Right forelimb (tissue), 1 donor: ENCODE measurements at regions not wholly inside any gene's neighbourhood (a gene's known extent, or its start where the extent isn't known, plus 50 kb on each side); places are given as distances from the start of the nearest gene placed in this dataset.
"Not testable (repeated sequence)": the region's sequence is repeated elsewhere in the genome, so short reads cannot be mapped to it uniquely, and the experiment has no call there.

Source experiments
- DNase-seq: peaks from one replicate; pipeline ENCODE4 v3.0.0-alpha.2; 2018

GRCh38 chr17:6373599-6373998 lies 61.3 kb downstream of the AIPL1 start:
- DNase-seq = not testable (repeated sequence)

GRCh38 chr17:6366221-6366666 lies 68.7 kb downstream of the AIPL1 start:
- no peak for DNase-seq

- no peak for DNase-seq
These were observed 69.5 kb downstream of the AIPL1 start for GRCh38 chr17:6365200-6365943.

- DNase-seq = no peak
These were observed 73.2 kb downstream of the AIPL1 start for GRCh38 chr17:6361733-6362132.

- no peak for DNase-seq
These were observed 76.8 kb downstream of the AIPL1 start for GRCh38 chr17:6358131-6358530.

- no peak for DNase-seq
These were observed 78.4 kb downstream of the AIPL1 start for GRCh38 chr17:6356562-6356961.

GRCh38 chr17:6355196-6355595 lies 79.7 kb downstream of the AIPL1 start:
- no peak for DNase-seq

GRCh38 chr17:6352801-6353560 lies 81.9 kb downstream of the AIPL1 start:
- no peak for DNase-seq

GRCh38 chr17:6352016-6352415 lies 82.9 kb downstream of the AIPL1 start:
- no peak for DNase-seq

GRCh38 chr17:6350806-6351205 lies 84.1 kb downstream of the AIPL1 start:
- no peak for DNase-seq

- DNase-seq = no peak
These were observed 86.0 kb downstream of the AIPL1 start for GRCh38 chr17:6348891-6349290.

- no peak for DNase-seq
These were observed 87.1 kb downstream of the AIPL1 start for GRCh38 chr17:6347776-6348175.

- DNase-seq = no peak
These were observed 87.9 kb downstream of the AIPL1 start for GRCh38 chr17:6346986-6347385.

GRCh38 chr17:6346156-6346786 lies 88.7 kb downstream of the AIPL1 start:
- DNase-seq = no peak

- no peak for DNase-seq
These were observed 91.2 kb downstream of the AIPL1 start for GRCh38 chr17:6343736-6344135.

GRCh38 chr17:6343191-6343590 lies 91.7 kb downstream of the AIPL1 start:
- DNase-seq = no peak

- no peak for DNase-seq
These were observed 94.2 kb downstream of the AIPL1 start for GRCh38 chr17:6340708-6341107.

- no peak for DNase-seq
These were observed 100.5 kb downstream of the AIPL1 start for GRCh38 chr17:6334386-6334785.

- DNase-seq = no peak
These were observed 104.0 kb downstream of the AIPL1 start for GRCh38 chr17:6330936-6331335.

GRCh38 chr17:6328279-6328678 lies 106.6 kb downstream of the AIPL1 start:
- no peak for DNase-seq

GRCh38 chr17:6327007-6327406 lies 107.9 kb downstream of the AIPL1 start:
- DNase-seq = no peak

GRCh38 chr17:6326483-6326882 lies 108.4 kb downstream of the AIPL1 start:
- DNase-seq = no peak

- DNase-seq = no peak
These were observed 109.2 kb downstream of the AIPL1 start for GRCh38 chr17:6325741-6326140.

- DNase-seq = no peak
These were observed 109.9 kb downstream of the AIPL1 start for GRCh38 chr17:6325051-6325450.
